ENCODE measurements at regions not wholly inside any gene's neighbourhood (a gene's known extent, or its start where the extent isn't known, plus 50 kb on each side); places are given as distances from the start of the nearest gene placed in this dataset.
A peak's percentile ranks its signal among the peaks of the same experiment; 100 is the strongest.
"Not testable (repeated sequence)": the region's sequence is repeated elsewhere in the genome, so short reads cannot be mapped to it uniquely, and the experiment has no call there.

- no peak for DNase-seq
Measured at GRCh38 chr2:65583061-65583460, 150.7 kb upstream of the SPRED2 start.

GRCh38 chr2:65582364-65582763 lies 150.0 kb upstream of the SPRED2 start:
- DNase-seq, result no peak

- DNase-seq, result no peak
Measured at GRCh38 chr2:65580824-65581223, 148.4 kb upstream of the SPRED2 start.

GRCh38 chr2:65579506-65580235 lies 147.3 kb upstream of the SPRED2 start:
- no peak for DNase-seq

GRCh38 chr2:65577654-65578053 lies 145.3 kb upstream of the SPRED2 start:
- DNase-seq, result no peak

GRCh38 chr2:65576861-65577601 lies 144.6 kb upstream of the SPRED2 start:
- DNase-seq, result no peak

- DNase-seq, result no peak
Measured at GRCh38 chr2:65576278-65576677, 143.9 kb upstream of the SPRED2 start.

GRCh38 chr2:65574993-65575392 lies 142.6 kb upstream of the SPRED2 start:
- no peak for DNase-seq

GRCh38 chr2:65568656-65569440 lies 136.4 kb upstream of the SPRED2 start:
- not testable (repeated sequence) for DNase-seq

- DNase-seq, result no peak
Measured at GRCh38 chr2:65566617-65567016, 134.2 kb upstream of the SPRED2 start.

GRCh38 chr2:65565681-65566080 lies 133.3 kb upstream of the SPRED2 start:
- no peak for DNase-seq

- no peak for DNase-seq
Measured at GRCh38 chr2:65564299-65564698, 131.9 kb upstream of the SPRED2 start.

- DNase-seq, result no peak
Measured at GRCh38 chr2:65562890-65563289, 130.5 kb upstream of the SPRED2 start.

- no peak for DNase-seq
Measured at GRCh38 chr2:65558743-65559142, 126.3 kb upstream of the SPRED2 start.

- no peak for DNase-seq
Measured at GRCh38 chr2:65557616-65558573, 125.5 kb upstream of the SPRED2 start.

GRCh38 chr2:65554765-65555591 lies 122.6 kb upstream of the SPRED2 start:
- no peak for DNase-seq

GRCh38 chr2:65553504-65554074 lies 121.2 kb upstream of the SPRED2 start:
- DNase-seq, result no peak

- no peak for DNase-seq
Measured at GRCh38 chr2:65551528-65551927, 119.1 kb upstream of the SPRED2 start.

- no peak for DNase-seq
Measured at GRCh38 chr2:65550246-65550645, 117.8 kb upstream of the SPRED2 start.

- no peak for DNase-seq
Measured at GRCh38 chr2:65549631-65550030, 117.2 kb upstream of the SPRED2 start.

GRCh38 chr2:65549257-65549627 lies 116.8 kb upstream of the SPRED2 start:
- DNase-seq, result peak; percentile 52
